HEK293T (cell line): ENCODE measurements at regions not wholly inside any gene's neighbourhood (a gene's known extent, or its start where the extent isn't known, plus 50 kb on each side); places are given as distances from the start of the nearest gene placed in this dataset.

Source experiments
- CTCF ChIA-PET: fragments of 350-600 bp; formaldehyde crosslinking; extraction: SDS; loops from one replicate; lab custom pipeline; 2021; ENCODE audit warnings: antibody characterized with exemption, inconsistent platforms; lab: Yijun Ruan, JAX
- POLR2A ChIA-PET: fragments of 350-600 bp; formaldehyde crosslinking; extraction: SDS; loops from one replicate; lab custom pipeline; 2020; ENCODE audit warnings: antibody characterized with exemption, inconsistent platforms; lab: Yijun Ruan, JAX
- DNase-seq: peaks from one replicate; pipeline ENCODE4 v3.0.0; 2012; ENCODE audit warnings: mixed read lengths; ENCODE audit errors: extremely low spot score
- ARNT ChIP-seq: fragments of 450-650 bp; IDR thresholded peaks from 2 replicates; pipeline ENCODE4 v1.6.1; 2017; ENCODE audit warnings: mild to moderate bottlenecking
- BHLHE40 ChIP-seq: fragments of 450-650 bp; IDR thresholded peaks from 2 replicates; pipeline ENCODE4 v1.6.1; 2016; ENCODE audit warnings: mild to moderate bottlenecking, moderate library complexity, borderline replicate concordance
- CTBP1 ChIP-seq: fragments of 450-650 bp; IDR thresholded peaks from 2 replicates; pipeline ENCODE4 v1.6.1; 2016; ENCODE audit warnings: borderline replicate concordance
- ELF4 ChIP-seq: fragments of 450-650 bp; IDR thresholded peaks from 2 replicates; pipeline ENCODE4 v1.6.1; 2017; ENCODE audit warnings: antibody characterized with exemption
- FOXA1 ChIP-seq: fragments of 450-650 bp; IDR thresholded peaks from 2 replicates; pipeline ENCODE4 v1.6.1; 2016; ENCODE audit warnings: mild to moderate bottlenecking
- FOXK2 ChIP-seq: fragments of 450-650 bp; IDR thresholded peaks from 2 replicates; pipeline ENCODE4 v1.6.1; 2016; ENCODE audit warnings: mild to moderate bottlenecking
- FOXM1 ChIP-seq: fragments of 450-650 bp; IDR thresholded peaks from 2 replicates; pipeline ENCODE4 v1.6.1; 2017; ENCODE audit warnings: mild to moderate bottlenecking, borderline replicate concordance
- HDGF ChIP-seq: fragments of 450-650 bp; IDR thresholded peaks from 2 replicates; pipeline ENCODE4 v1.6.1; 2017; ENCODE audit warnings: antibody characterized with exemption, borderline replicate concordance
- L3MBTL2 ChIP-seq: fragments of 450-650 bp; conservative IDR thresholded peaks from 2 replicates; pipeline ENCODE4 v1.6.1; 2016; ENCODE audit warnings: mild to moderate bottlenecking
- LEF1 ChIP-seq: fragments of 450-650 bp; IDR thresholded peaks from 2 replicates; pipeline ENCODE4 v1.6.1; 2017; ENCODE audit warnings: mild to moderate bottlenecking, borderline replicate concordance
- NFRKB ChIP-seq: fragments of 450-650 bp; IDR thresholded peaks from 2 replicates; pipeline ENCODE4 v1.6.1; 2016; ENCODE audit warnings: mild to moderate bottlenecking, moderate library complexity
- PKNOX1 ChIP-seq: fragments of 450-650 bp; IDR thresholded peaks from 2 replicates; pipeline ENCODE4 v1.6.1; 2016
- SP1 ChIP-seq: fragments of 450-650 bp; IDR thresholded peaks from 2 replicates; pipeline ENCODE4 v1.6.1; 2017
- SUZ12 ChIP-seq: fragments of 450-650 bp; IDR thresholded peaks from 2 replicates; pipeline ENCODE4 v1.6.1; 2016; ENCODE audit warnings: mild to moderate bottlenecking
- TARDBP ChIP-seq: fragments of 450-650 bp; IDR thresholded peaks from 2 replicates; pipeline ENCODE4 v1.6.1; 2016
- ZNF384 ChIP-seq: fragments of 450-650 bp; IDR thresholded peaks from 2 replicates; pipeline ENCODE4 v1.6.1; 2016

- DNase-seq: no peak
- ChIA-PET CTCF (no interaction called here), POLR2A (interaction anchor here (0.5 kb wide), 1 partner anchor 1061 kb away, joined by 3 read pairs; no protein-coding TSS in a partner anchor)
- TF ChIP-seq CTBP1 (no peak), FOXK2 (no peak), ZNF384 (no peak), FOXA1 (no peak), NFRKB (no peak), SUZ12 (no peak), FOXM1 (no peak), ARNT (no peak), ELF4 (no peak), L3MBTL2 (no peak), SP1 (no peak), TARDBP (no peak), BHLHE40 (no peak), HDGF (no peak), LEF1 (no peak), PKNOX1 (no peak)
These were observed 97.3 kb downstream of the SALL1 start for GRCh38 chr16:51053775-51054174.

GRCh38 chr16:51051671-51052070, 99.4 kb downstream of the SALL1 start:
- ChIA-PET POLR2A (no interaction called here), CTCF (no interaction called here)
- TF ChIP-seq ZNF384 (no peak), LEF1 (no peak)
- DNase-seq: no peak

- no peak for DNase-seq
- TF ChIP-seq ARNT: no peak
- ChIA-PET CTCF (interaction anchor here (1.1 kb wide), 1 partner anchor 13 kb away, joined by 4 read pairs; no protein-coding TSS in a partner anchor), POLR2A (no interaction called here)
These were observed 100.7 kb downstream of the SALL1 start for GRCh38 chr16:51050377-51050706.

- no peak for DNase-seq
- POLR2A ChIA-PET: no interaction called here
- CTCF ChIA-PET: interaction anchor here (1.1 to 1.2 kb wide), 2 partner anchors 13 to 19 kb away, joined by 4 read pairs; no protein-coding TSS in a partner anchor
- TF ChIP-seq BHLHE40 (no peak), HDGF (no peak), FOXA1 (no peak), ARNT (no peak), SUZ12 (no peak), SP1 (no peak), LEF1 (no peak), FOXM1 (no peak), L3MBTL2 (no peak), NFRKB (no peak)
These were observed 101.2 kb downstream of the SALL1 start for GRCh38 chr16:51049678-51050376.

- POLR2A ChIA-PET: no interaction called here
- no peak for DNase-seq
- TF ChIP-seq ZNF384 (no peak), CTBP1 (no peak), SUZ12 (no peak), NFRKB (no peak), PKNOX1 (no peak), L3MBTL2 (no peak), ARNT (no peak), FOXK2 (no peak), BHLHE40 (no peak), FOXA1 (no peak), TARDBP (no peak), ELF4 (no peak), LEF1 (no peak), FOXM1 (no peak), HDGF (no peak), SP1 (no peak)
- CTCF ChIA-PET: interaction anchor here (0.6 to 1.2 kb wide), 2 partner anchors 18 to 209 kb away, joined by 4 to 6 read pairs; no protein-coding TSS in a partner anchor
These were observed 101.8 kb downstream of the SALL1 start for GRCh38 chr16:51049276-51049675.

GRCh38 chr16:51048544-51048943, 102.5 kb downstream of the SALL1 start:
- no peak for TF ChIP-seq SP1
- TF ChIP-seq L3MBTL2: no peak
- TF ChIP-seq HDGF: no peak
- no peak for TF ChIP-seq FOXA1
- no peak for TF ChIP-seq BHLHE40
- TF ChIP-seq SUZ12: no peak
- TF ChIP-seq ELF4: no peak
- TF ChIP-seq FOXM1: no peak
- TF ChIP-seq FOXK2: no peak
- TF ChIP-seq ARNT: no peak
- TF ChIP-seq PKNOX1: no peak
- TF ChIP-seq NFRKB: no peak
- no peak for DNase-seq
- ChIA-PET POLR2A (no interaction called here), CTCF (interaction anchor here (0.6 to 1.2 kb wide), 3 partner anchors 17 to 208 kb away, joined by 3 to 6 read pairs (median 4); no protein-coding TSS in a partner anchor)
